PC-9 (cell line): ENCODE measurements at regions not wholly inside any gene's neighbourhood (a gene's known extent, or its start where the extent isn't known, plus 50 kb on each side); places are given as distances from the start of the nearest gene placed in this dataset.

Source experiments
- EZH2 ChIP-seq: fragments of 200-600 bp; sonication (generic); IDR thresholded peaks from 2 replicates; pipeline ENCODE4 v1.8.0; 2017; ENCODE audit warnings: antibody characterized with exemption, low read depth
- TF ChIP-seq, protein P1 (sequence below): fragments of 200-600 bp; sonication (generic); conservative IDR thresholded peaks from 2 replicates; pipeline ENCODE4 v1.6.1; 2017; ENCODE audit warnings: mixed run types, antibody characterized with exemption, mild to moderate bottlenecking, moderate library complexity

- TF ChIP-seq, protein P1, sequence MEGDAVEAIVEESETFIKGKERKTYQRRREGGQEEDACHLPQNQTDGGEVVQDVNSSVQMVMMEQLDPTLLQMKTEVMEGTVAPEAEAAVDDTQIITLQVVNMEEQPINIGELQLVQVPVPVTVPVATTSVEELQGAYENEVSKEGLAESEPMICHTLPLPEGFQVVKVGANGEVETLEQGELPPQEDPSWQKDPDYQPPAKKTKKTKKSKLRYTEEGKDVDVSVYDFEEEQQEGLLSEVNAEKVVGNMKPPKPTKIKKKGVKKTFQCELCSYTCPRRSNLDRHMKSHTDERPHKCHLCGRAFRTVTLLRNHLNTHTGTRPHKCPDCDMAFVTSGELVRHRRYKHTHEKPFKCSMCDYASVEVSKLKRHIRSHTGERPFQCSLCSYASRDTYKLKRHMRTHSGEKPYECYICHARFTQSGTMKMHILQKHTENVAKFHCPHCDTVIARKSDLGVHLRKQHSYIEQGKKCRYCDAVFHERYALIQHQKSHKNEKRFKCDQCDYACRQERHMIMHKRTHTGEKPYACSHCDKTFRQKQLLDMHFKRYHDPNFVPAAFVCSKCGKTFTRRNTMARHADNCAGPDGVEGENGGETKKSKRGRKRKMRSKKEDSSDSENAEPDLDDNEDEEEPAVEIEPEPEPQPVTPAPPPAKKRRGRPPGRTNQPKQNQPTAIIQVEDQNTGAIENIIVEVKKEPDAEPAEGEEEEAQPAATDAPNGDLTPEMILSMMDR = no peak
- TF ChIP-seq EZH2 = no peak
These were observed 145.1 kb upstream of the TGFBR2 start for GRCh38 chr3:30461311-30461710.
